Effector memory CD8-positive, alpha-beta T cell (primary cell): ENCODE measurements at regions not wholly inside any gene's neighbourhood (a gene's known extent, or its start where the extent isn't known, plus 50 kb on each side); places are given as distances from the start of the nearest gene placed in this dataset.

ENCODE experiments used
- ATAC-seq: fragments of 150-1000 bp; cut with Tn5 transposase; replicated peaks from 2 replicates; pipeline ENCODE4 v1.10.0; 2021; ENCODE audit warnings: mild to moderate bottlenecking, moderate library complexity
- DNase-seq, 3 experiments: peaks; one replicate each; pipeline ENCODE4 v3.0.0; 2021
- H3K27ac Mint-ChIP-seq, 2 donors: one replicate each; pipeline ENCODE4 v1.8.0; 2022; ENCODE audit warnings: mild to moderate bottlenecking in 2 of 2, mixed read lengths in 2 of 2, moderate library complexity in 2 of 2
- H3K27me3 Mint-ChIP-seq, 2 donors: one replicate each; pipeline ENCODE4 v1.8.0; 2022; ENCODE audit warnings: mixed read lengths in 2 of 2
- H3K36me3 Mint-ChIP-seq: one replicate; pipeline ENCODE4 v1.8.0; 2022; ENCODE audit warnings: mild to moderate bottlenecking, moderate library complexity, mixed read lengths; ENCODE audit not compliant: insufficient read depth
- H3K4me1 Mint-ChIP-seq, 2 donors: one replicate each; pipeline ENCODE4 v1.8.0; 2022; ENCODE audit warnings: low read depth in 2 of 2, mixed read lengths in 2 of 2
- H3K4me3 Mint-ChIP-seq, 2 donors: one replicate each; pipeline ENCODE4 v1.8.0; 2022; ENCODE audit warnings: mild to moderate bottlenecking in 2 of 2, mixed read lengths in 2 of 2, moderate library complexity in 2 of 2
- H3K9me3 Mint-ChIP-seq, 2 donors: one replicate each; pipeline ENCODE4 v1.8.0; 2022; ENCODE audit warnings: mixed read lengths in 2 of 2

DNA sequence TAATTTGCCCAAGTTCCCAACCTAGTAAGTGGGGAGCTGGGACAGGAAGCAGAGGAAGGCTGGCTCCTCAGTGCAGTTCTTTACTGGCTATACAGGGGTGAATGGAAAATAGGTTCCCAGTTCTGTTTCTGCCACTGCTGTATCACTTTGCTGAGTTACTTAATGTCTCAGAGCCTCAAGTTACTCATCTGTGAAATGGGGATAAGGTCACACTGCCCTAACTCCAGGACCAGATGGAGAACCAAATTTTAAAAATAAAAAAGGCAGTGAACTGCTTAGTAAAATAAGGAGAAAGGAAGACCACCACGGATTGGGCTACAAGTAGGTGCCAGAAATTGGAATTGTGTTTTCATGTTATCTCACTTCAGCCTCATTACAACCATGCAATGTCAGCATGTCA, 147.8 kb downstream of the OMA1 start:
- Mint-ChIP-seq H3K27ac (no peak overlapping the region), H3K9me3 (no peaks in the 10 kb centered on the region), H3K36me3 (no peaks in the 10 kb centered on the region), H3K4me3 (no peak overlapping the region), H3K27me3 (no peaks in the 10 kb centered on the region), H3K4me1 (no peaks in the 10 kb centered on the region)
- DNase-seq: no peak
- no peak for ATAC-seq

DNA sequence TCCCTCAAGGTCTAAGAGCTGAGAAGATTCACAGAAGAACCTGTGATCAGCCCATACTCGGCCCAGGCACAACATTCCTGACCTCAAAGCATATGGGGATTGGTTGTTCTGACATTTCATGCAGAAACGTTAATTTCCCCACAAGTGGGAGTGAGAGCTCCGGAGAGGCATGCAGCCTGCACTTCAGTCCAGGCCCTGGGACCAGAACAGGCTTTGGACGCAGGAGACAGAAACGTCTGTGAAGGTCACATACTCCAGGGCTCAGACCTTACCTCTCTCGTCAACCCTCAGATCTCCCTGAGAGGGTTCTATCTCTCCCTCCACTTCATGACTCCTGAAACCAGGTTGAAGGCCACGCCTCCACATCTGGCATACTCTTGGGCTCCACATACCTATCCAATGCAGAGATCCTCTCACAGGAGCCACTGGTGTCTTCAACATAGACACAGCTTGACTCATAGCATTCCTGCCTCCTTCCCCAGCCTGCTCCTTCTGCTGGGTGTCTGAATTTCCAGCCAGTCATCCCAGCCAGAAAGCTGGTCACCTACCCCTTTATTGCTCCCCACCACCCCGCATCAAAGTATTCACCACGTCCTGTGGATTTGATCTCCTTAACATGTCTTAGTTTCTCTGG, 149.2 kb downstream of the OMA1 start:
- Mint-ChIP-seq H3K9me3 (no peaks in the 10 kb centered on the region), H3K4me3 (no peak overlapping the region), H3K27me3 (no peaks in the 10 kb centered on the region), H3K36me3 (no peaks in the 10 kb centered on the region), H3K4me1 (peaks cover 0 to 2% of the 10 kb centered on the region in 2 donors), H3K27ac (no peak overlapping the region)
- ATAC-seq (no peak), DNase-seq (no peak)

DNA sequence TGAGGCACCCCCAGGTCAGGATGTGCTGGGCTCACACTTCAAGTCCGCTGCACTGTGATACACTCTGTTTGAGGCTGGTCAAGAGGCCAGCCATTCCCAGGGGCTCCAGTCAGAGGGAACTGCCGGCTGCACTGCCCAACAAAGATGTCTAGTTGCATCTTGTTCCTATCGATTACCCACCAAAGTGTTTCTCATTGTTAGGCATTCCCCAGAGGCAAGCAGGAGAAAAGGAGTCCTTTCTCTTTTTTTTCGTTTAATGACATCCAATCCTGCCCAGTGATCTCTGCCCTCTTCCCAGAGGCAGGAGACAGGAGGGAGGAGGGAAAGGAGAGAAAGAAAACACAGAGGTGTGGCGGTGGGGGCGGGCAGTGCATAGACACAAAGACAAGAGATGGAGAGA, 150.4 kb downstream of the OMA1 start:
- Mint-ChIP-seq H3K27ac (peak overlapping the region in 1 of 2 donors; percentile 4), H3K27me3 (no peaks in the 10 kb centered on the region), H3K4me1 (peaks cover 0 to 2% of the 10 kb centered on the region in 2 donors), H3K36me3 (no peaks in the 10 kb centered on the region), H3K4me3 (no peak overlapping the region), H3K9me3 (no peaks in the 10 kb centered on the region)
- ATAC-seq (no peak), DNase-seq (no peak)

DNA sequence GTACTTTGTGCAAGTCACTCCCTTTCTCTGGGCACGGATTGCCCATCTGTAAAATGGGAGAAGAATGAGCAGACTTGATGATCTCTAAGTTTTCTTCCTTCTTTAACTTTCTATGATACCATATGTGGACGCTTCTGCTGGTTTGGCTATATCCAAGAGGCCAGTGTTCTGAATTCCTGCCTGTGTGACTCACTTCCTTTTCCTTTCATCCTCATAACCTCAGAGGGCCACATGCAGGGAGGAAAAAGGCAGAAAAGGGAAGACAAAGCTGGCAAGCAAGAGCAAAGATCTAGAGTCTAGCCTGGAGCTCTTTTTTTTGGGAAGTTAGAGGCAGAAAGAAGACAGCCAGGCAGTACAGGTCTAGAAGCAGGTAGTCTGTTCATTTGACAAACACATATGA, 151.2 kb downstream of the OMA1 start:
- ATAC-seq (no peak), DNase-seq (no peak)
- peaks cover 0 to 4% of the 10 kb centered on the region in 2 donors for H3K4me1 Mint-ChIP-seq
- H3K4me3 Mint-ChIP-seq: no peak overlapping the region
- no peaks in the 10 kb centered on the region for H3K36me3 Mint-ChIP-seq
- no peaks in the 10 kb centered on the region for H3K27me3 Mint-ChIP-seq
- H3K9me3 Mint-ChIP-seq: no peaks in the 10 kb centered on the region
- peak overlapping the region in 1 of 2 donors; percentile 4 for H3K27ac Mint-ChIP-seq

DNA sequence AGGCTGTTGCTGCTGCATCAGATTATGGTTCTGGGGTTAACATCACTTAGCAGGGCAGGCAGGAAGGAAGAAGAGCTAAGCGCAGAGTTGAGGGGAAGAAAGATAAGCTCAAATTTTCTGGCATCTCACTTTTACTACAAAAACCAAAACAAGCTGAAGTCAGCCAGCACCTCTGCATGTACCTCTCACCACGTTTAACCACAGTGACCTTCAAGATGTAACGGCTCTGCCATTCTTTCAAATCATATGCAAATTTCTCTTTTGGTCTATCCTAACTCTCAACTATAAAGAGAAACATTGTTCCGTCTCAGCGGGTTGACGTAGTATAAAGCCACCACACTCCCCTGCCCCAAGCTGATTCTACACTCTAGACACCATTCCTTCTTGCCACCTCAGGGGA, 154.4 kb downstream of the OMA1 start:
- Mint-ChIP-seq H3K9me3 (no peaks in the 10 kb centered on the region), H3K27me3 (no peaks in the 10 kb centered on the region), H3K27ac (no peak overlapping the region), H3K4me1 (peaks cover 0 to 4% of the 10 kb centered on the region in 2 donors), H3K36me3 (no peaks in the 10 kb centered on the region), H3K4me3 (no peak overlapping the region)
- ATAC-seq (peak; percentile 90), DNase-seq (peak; percentile 2 to 31 (median 11))

DNA sequence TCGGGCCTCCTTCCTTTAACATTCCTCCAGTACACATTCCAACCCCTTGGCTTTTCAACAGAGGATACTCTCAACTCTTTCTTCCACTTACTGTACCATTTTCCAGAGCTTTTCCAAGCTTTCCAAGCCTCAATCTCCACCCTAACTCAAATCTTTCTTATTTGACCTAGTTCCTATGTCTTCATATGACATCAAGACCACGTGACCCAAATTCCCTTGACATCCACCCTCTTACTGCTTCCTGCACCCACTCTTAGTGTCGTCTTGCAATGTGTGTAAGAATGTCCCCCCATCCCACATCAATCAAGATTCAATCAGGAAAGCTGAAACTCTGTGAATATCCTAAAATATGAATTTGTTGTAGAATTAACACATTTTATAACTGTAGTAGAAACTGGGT, 155.0 kb downstream of the OMA1 start:
- no peak for DNase-seq
- H3K36me3 Mint-ChIP-seq: no peaks in the 10 kb centered on the region
- no peak overlapping the region for H3K4me3 Mint-ChIP-seq
- H3K9me3 Mint-ChIP-seq: no peaks in the 10 kb centered on the region
- H3K27me3 Mint-ChIP-seq: no peaks in the 10 kb centered on the region
- no peak for ATAC-seq
- H3K27ac Mint-ChIP-seq: no peak overlapping the region
- peaks cover 0 to 4% of the 10 kb centered on the region in 2 donors for H3K4me1 Mint-ChIP-seq

DNA sequence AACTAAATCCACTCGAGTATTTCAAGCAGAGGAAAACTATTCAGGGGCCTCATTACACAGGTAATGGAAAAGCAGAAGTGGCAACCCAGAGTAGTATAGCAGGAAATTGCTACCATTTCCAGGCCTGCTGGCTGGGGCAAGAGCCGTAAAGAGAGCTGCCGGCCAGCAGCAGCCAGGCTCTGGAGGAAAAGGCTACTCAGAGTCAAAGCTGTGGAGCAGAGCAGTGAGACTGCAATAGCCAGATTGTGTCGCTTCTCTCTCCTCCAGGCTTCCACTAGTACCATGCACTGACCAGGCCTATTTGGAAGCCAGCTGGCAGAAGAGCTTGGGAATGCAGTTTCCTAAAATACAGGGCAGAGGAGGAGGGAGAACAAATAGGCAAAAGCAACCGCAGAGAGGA, 155.5 kb downstream of the OMA1 start:
- ATAC-seq (no peak), DNase-seq (no peak)
- Mint-ChIP-seq H3K27me3 (no peaks in the 10 kb centered on the region), H3K4me1 (peaks cover 0 to 4% of the 10 kb centered on the region in 2 donors), H3K9me3 (no peaks in the 10 kb centered on the region), H3K4me3 (no peak overlapping the region), H3K36me3 (no peaks in the 10 kb centered on the region), H3K27ac (no peak overlapping the region)

DNA sequence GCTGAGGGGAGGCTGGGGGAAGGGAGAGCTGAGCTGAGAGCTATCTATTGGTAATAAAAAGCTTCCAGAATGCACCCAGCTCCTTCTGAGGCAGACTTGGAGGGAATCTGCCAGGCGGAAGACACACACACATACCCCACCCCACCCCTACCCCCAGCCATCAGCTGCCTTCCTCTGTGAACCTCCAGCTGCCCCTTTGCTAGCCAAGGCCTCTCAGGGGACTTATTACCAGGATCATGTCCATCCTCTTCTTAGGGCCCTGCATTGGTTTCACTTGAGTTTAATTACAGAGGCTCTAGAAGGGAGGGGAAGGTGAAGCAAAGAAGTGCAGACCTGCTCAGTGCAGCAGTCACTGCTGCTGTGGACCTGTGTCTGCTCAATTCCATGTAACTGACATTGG, 156.4 kb downstream of the OMA1 start:
- ATAC-seq (no peak), DNase-seq (no peak)
- Mint-ChIP-seq H3K36me3 (no peaks in the 10 kb centered on the region), H3K4me1 (peaks cover 0 to 4% of the 10 kb centered on the region in 2 donors), H3K27ac (no peak overlapping the region), H3K27me3 (no peaks in the 10 kb centered on the region), H3K4me3 (no peak overlapping the region), H3K9me3 (no peaks in the 10 kb centered on the region)

DNA sequence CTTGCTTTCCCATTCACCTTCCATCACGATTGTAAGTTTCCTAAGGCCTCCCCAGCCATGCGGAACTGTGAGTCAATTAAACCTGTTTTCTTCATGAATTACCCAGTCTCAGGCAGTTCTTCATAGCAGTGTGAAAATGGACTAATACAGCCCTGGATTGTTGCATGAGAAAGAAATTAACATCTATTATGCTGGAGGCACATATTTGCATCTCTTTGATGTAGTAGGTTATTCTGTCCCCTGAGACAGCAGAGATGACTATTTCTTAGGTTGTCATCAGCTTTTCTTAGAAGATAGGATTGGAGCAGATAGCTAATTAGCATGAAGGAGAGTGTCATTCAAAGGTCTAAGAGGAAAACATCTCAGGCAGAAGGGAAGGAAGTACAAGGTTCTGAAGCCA, 166.2 kb downstream of the OMA1 start:
- Mint-ChIP-seq H3K27ac (no peak overlapping the region), H3K27me3 (no peaks in the 10 kb centered on the region), H3K4me1 (no peaks in the 10 kb centered on the region), H3K9me3 (peaks cover 0 to 25% of the 10 kb centered on the region in 2 donors), H3K36me3 (peaks cover 3% of the 10 kb centered on the region), H3K4me3 (no peak overlapping the region)
- ATAC-seq (no peak), DNase-seq (no peak)

DNA sequence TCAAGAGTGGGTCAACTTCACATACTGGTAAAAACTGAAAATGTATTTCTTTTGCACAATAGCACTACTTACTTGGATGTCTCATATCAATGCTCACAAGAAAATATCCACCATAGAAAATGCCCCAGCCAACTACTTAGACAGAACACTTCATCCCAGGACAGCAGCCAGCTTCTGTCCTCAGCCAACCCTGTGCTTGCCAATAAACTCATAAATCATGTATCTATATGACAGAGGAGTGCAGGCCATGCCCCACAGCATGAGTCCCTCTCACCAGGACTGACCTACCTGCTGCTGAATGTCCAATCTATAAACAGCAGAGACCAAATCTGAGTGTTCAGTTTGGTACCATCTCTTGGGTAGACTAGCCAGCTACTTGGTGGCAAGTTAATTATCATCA, 179.3 kb downstream of the OMA1 start:
- H3K27ac Mint-ChIP-seq: no peak overlapping the region
- peaks cover 3 to 4% of the 10 kb centered on the region in 2 donors for H3K4me1 Mint-ChIP-seq
- H3K27me3 Mint-ChIP-seq: no peaks in the 10 kb centered on the region
- no peak for ATAC-seq
- H3K4me3 Mint-ChIP-seq: no peak overlapping the region
- H3K36me3 Mint-ChIP-seq: peaks cover 3% of the 10 kb centered on the region
- no peak for DNase-seq
- H3K9me3 Mint-ChIP-seq: no peaks in the 10 kb centered on the region

DNA sequence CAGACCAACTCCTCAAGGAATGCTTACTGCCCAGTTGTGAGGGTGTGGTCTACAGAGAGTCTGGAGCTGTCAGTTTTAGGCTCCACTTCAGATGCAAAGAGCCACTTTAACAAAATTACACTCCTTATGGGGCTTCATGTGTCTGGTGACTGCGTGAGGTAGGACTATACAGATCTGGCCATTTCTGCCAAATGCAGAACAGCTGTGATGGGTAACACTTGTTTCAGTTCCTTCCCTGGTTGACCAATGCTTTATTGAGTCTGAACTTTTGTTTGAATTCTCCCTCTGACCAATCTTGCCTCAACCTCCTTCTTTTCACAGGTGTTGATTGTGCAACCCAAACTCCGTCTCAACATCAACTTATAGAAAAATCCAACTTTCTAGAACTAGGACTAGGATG, 181.2 kb downstream of the OMA1 start:
- Mint-ChIP-seq H3K4me1 (peaks cover 9 to 14% of the 10 kb centered on the region in 2 donors), H3K27ac (no peak overlapping the region), H3K27me3 (no peaks in the 10 kb centered on the region), H3K36me3 (peaks cover 3% of the 10 kb centered on the region), H3K4me3 (no peak overlapping the region), H3K9me3 (no peaks in the 10 kb centered on the region)
- no peak for ATAC-seq
- DNase-seq: no peak

DNA sequence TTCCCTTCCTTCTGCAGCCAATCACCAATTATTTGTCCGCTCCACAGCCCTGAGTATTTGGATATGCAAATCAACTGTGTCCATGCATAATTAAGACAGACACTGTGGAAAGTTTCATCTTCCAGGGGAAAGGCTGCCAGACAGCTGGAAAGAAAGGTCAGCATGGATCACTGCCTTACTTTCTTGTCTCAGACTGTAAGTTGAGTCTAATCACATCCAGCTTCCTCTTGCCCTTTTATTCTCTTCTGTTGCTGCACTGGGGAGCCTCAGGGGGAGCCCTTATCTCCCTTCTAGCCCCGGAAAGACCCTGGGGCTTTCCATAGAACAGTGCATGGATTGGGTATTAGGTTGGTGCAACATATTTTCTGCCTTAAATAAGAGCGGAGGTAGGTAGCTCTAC, 182.9 kb downstream of the OMA1 start:
- Mint-ChIP-seq H3K4me1 (peaks cover 9 to 18% of the 10 kb centered on the region in 2 donors), H3K9me3 (no peaks in the 10 kb centered on the region), H3K4me3 (no peak overlapping the region), H3K27ac (no peak overlapping the region), H3K27me3 (no peaks in the 10 kb centered on the region), H3K36me3 (no peaks in the 10 kb centered on the region)
- ATAC-seq: no peak
- DNase-seq: no peak

DNA sequence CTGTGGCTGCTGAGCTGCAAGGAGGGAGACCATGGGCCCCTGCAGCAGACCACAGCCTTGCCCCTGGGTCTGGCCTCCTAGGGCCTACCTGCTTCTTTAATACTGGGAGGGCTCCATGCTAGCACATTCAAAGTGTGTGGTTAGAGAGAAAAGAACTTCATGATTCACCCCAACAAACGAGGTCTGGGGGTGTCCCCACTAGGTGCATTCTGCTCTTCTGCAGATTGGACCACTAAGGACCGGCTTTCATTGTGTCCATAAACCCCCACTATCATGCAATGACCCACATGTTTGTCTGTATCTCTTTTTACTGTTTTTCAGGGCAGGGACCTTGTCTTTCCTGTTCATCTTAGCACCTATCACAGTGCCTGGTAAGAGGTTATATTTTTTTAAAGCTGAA, 185.4 kb downstream of the OMA1 start:
- peaks cover 9 to 18% of the 10 kb centered on the region in 2 donors for H3K4me1 Mint-ChIP-seq
- peak overlapping the region in 1 of 2 donors; percentile 33 for H3K4me3 Mint-ChIP-seq
- H3K9me3 Mint-ChIP-seq: no peaks in the 10 kb centered on the region
- peak overlapping the region; percentile 61 to 74 for H3K27ac Mint-ChIP-seq
- H3K36me3 Mint-ChIP-seq: no peaks in the 10 kb centered on the region
- peak; percentile 51 for ATAC-seq
- H3K27me3 Mint-ChIP-seq: no peaks in the 10 kb centered on the region
- no peak for DNase-seq

DNA sequence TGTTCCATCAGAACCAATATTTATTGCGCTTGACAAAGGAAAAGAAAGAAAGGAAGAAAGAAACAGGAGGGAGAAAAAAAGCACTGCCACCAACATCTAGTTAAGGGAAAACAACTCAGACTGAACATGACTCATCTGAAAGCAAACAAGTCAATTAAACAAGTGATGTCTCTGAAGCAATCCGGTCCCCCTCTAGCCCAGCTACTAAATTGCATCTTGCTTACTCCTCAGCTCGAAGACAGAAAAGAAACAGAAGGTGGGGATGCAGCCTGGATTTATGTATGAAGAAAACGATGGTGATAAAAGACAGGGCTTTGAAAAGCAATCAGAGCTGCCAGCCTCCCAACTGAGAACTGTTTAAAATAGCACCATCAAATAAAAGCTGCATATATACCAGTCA, 188.2 kb downstream of the OMA1 start:
- Mint-ChIP-seq H3K36me3 (no peaks in the 10 kb centered on the region), H3K27me3 (no peaks in the 10 kb centered on the region)

DNA sequence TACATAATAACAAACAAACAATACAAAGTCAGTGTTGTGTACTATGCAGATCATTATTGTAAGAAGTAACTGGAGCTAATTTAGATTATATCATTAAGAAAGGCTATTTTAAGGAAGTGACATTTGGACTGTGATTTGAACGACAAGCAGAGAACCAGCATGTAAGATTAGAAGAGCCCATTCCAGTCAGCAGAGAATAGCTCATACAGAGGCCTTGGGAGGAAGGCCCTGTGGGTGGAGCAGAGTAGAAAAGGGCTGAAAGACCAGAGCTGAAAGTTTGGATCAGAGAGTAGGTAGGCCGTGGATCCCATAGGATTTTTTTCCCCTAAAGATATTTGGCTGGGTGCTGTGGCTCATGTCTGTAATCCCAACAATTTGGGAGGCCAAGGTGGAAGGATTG, 190.1 kb downstream of the OMA1 start:
- H3K4me1 Mint-ChIP-seq: peaks cover 3 to 10% of the 10 kb centered on the region in 2 donors
- peak overlapping the region in 1 of 2 donors; percentile 6 for H3K27ac Mint-ChIP-seq
- H3K4me3 Mint-ChIP-seq: no peak overlapping the region
- H3K9me3 Mint-ChIP-seq: no peaks in the 10 kb centered on the region
- no peaks in the 10 kb centered on the region for H3K27me3 Mint-ChIP-seq
- no peak for DNase-seq
- H3K36me3 Mint-ChIP-seq: no peaks in the 10 kb centered on the region
- ATAC-seq: no peak

More for the DNA sequence above, 188.2 kb downstream of the OMA1 start:
- Mint-ChIP-seq H3K4me3 (no peak overlapping the region), H3K27ac (no peak overlapping the region), H3K4me1 (peaks cover 9 to 18% of the 10 kb centered on the region in 2 donors), H3K9me3 (no peaks in the 10 kb centered on the region)
- DNase-seq (no peak), ATAC-seq (no peak)
